ENCODE measurements at regions not wholly inside any gene's neighbourhood (a gene's known extent, or its start where the extent isn't known, plus 50 kb on each side); places are given as distances from the start of the nearest gene placed in this dataset.
A peak's percentile ranks its signal among the peaks of the same experiment; 100 is the strongest.

- TF ChIP-seq JUN (IDR thresholded peaks at IDR 0.05) = no peak
These were observed 778.3 kb downstream of the RAPGEF2 start (continued) for GRCh38 chr4:159881158-159881557.

DNA sequence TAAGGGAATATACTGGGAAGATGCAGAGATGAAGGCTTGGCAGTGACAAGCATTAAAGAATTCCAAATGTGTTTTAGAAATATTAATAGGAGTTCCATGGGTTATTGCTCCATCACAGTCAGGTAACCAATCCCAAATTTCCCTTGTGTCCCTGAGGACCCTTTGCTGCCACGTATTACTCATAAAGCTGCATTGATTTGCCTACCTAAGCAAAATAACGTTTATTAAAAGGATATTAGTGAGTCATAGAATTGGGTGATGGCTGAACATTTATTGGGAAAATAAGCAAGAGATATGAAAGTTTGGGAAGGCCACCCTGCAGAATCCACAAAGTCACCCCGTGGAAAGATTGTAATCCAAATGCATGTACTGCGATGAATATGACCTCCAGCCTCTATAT, 782.1 kb downstream of the RAPGEF2 start:
- WGBS (ENCODE audit: missing lambda C conversion rate) = 30% methylated on average over 4 of the region's 4 CpGs
- ChIA-PET CTCF (no interaction called here), POLR2A (no interaction called here)
- FAIRE-seq (no peak), DNase-seq (ENCODE audit: low read depth in 1 of 2, low spot score in 1 of 2) (no peak), ATAC-seq (no peak)
- Histone ChIP-seq H3K9me3 (no peaks in the 10 kb centered on the region), H3K4me1 (no peaks in the 10 kb centered on the region), H3K4me3 (no peak overlapping the region), H3K4me2 (no peak overlapping the region), H3K27ac (no peak overlapping the region)
- TF ChIP-seq MAFK (IDR thresholded peaks at IDR 0.05; ENCODE audit: partially characterized antibody) (peak; percentile 46), USF2 (IDR thresholded peaks at IDR 0.05) (no peak)

DNA sequence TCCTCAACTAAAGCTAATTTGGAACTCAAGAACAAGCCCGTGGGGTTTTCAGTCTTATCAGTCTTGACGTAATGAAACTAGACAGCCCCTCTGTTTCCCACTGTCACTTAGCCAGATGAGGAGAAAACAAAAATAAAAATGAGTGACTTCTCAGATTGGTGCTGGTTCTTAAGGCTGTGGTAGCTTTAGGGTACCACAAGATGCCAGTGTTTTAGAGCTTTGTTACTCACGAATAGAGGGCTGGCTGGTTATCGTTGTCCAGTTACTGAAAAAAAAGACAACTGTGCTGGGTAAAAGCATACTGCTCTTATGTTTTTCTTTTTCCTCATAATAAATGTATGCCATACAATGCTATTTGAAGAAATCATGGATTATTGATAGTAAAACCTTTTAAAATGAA, 796.7 kb downstream of the RAPGEF2 start:
- no peak for FAIRE-seq
- TF ChIP-seq, protein P1, sequence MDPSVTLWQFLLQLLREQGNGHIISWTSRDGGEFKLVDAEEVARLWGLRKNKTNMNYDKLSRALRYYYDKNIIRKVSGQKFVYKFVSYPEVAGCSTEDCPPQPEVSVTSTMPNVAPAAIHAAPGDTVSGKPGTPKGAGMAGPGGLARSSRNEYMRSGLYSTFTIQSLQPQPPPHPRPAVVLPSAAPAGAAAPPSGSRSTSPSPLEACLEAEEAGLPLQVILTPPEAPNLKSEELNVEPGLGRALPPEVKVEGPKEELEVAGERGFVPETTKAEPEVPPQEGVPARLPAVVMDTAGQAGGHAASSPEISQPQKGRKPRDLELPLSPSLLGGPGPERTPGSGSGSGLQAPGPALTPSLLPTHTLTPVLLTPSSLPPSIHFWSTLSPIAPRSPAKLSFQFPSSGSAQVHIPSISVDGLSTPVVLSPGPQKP (IDR thresholded peaks at IDR 0.05; ENCODE audit: low read depth, low read length) = no peak
- no peak for TF ChIP-seq ZC3H11A (IDR thresholded peaks at IDR 0.05)
- no peak for TF ChIP-seq EP300 (IDR thresholded peaks at IDR 0.05)
- no peak for TF ChIP-seq TFCP2L1 (CRISPR knock-in tag; IDR thresholded peaks at IDR 0.05)
- no peak for TF ChIP-seq GATA3 (IDR thresholded peaks at IDR 0.05; ENCODE audit: borderline replicate concordance)
- TF ChIP-seq POLR2A (IDR thresholded peaks at IDR 0.05; ENCODE audit: low read length) = no peak
- no peak for TF ChIP-seq NFE2L2 (conservative IDR thresholded peaks at IDR 0.05; ENCODE audit: low read length)
- no peak for TF ChIP-seq EHF (CRISPR knock-in tag; IDR thresholded peaks at IDR 0.05)
- TF ChIP-seq HES2 (IDR thresholded peaks at IDR 0.05) = no peak
- 52% methylated on average over 4 of the region's 4 CpGs for WGBS (ENCODE audit: missing lambda C conversion rate)
- DNase-seq (ENCODE audit: low read depth in 1 of 2, low spot score in 1 of 2) = peak in 1 of 2 experiments; percentile 0
- no peaks in the 10 kb centered on the region for H3K9me3 ChIP-seq
- POLR2A ChIA-PET = no interaction called here
- ATAC-seq = no peak
- H3K27ac ChIP-seq = no peak overlapping the region
- CTCF ChIA-PET = interaction anchor here (0.9 kb wide), 1 partner anchor 9 kb away, joined by 3 read pairs; no protein-coding TSS in a partner anchor
- no peak overlapping the region for H3K4me2 ChIP-seq
- H3K4me1 ChIP-seq = no peaks in the 10 kb centered on the region
- no peak overlapping the region for H3K4me3 ChIP-seq

- no peak overlapping the region for H3K27ac ChIP-seq
- no peak for TF ChIP-seq CHD4 (IDR thresholded peaks at IDR 0.05; ENCODE audit: borderline replicate concordance)
- peak in 1 of 2 experiments; percentile 7; a peak in 1 of 5 replicates for TF ChIP-seq RAD21 (conservative IDR thresholded peaks at IDR 0.05 in 1 of 2, IDR thresholded peaks at IDR 0.05 in 1 of 2)
- POLR2A ChIA-PET = no interaction called here
- no peak for ATAC-seq
- no peak for FAIRE-seq
- H3K4me3 ChIP-seq = no peak overlapping the region
- H3K9me3 ChIP-seq = no peaks in the 10 kb centered on the region
- no peaks in the 10 kb centered on the region for H3K4me1 ChIP-seq
- no peak overlapping the region for H3K4me2 ChIP-seq
- CTCF ChIA-PET = no interaction called here
- WGBS (ENCODE audit: missing lambda C conversion rate) = 76% methylated on average over 1 of the region's 1 CpG
- DNase-seq (ENCODE audit: low read depth in 1 of 2, low spot score in 1 of 2) = no peak
These were observed 797.7 kb downstream of the RAPGEF2 start for GRCh38 chr4:159900562-159900961.

- ChIA-PET CTCF (no interaction called here), POLR2A (no interaction called here)
- no peak overlapping the region for H3K27ac ChIP-seq
- H3K4me3 ChIP-seq = no peak overlapping the region
- H3K4me1 ChIP-seq = no peaks in the 10 kb centered on the region
- TF ChIP-seq ZC3H11A (IDR thresholded peaks at IDR 0.05) = no peak
- no peak for TF ChIP-seq MAFK (IDR thresholded peaks at IDR 0.05; ENCODE audit: partially characterized antibody)
- TF ChIP-seq, protein P1 (IDR thresholded peaks at IDR 0.05; ENCODE audit: low read depth, low read length) = no peak
- no peak for TF ChIP-seq NFE2L2 (conservative IDR thresholded peaks at IDR 0.05; ENCODE audit: low read length)
- no peak for TF ChIP-seq ESRRA (IDR thresholded peaks at IDR 0.05; ENCODE audit: borderline replicate concordance, low read length)
- no peak for TF ChIP-seq RCOR1 (IDR thresholded peaks at IDR 0.05; ENCODE audit: low read depth, low read length)
- no peak for TF ChIP-seq KDM1A (IDR thresholded peaks at IDR 0.05; ENCODE audit: low read depth)
- TF ChIP-seq RARB (CRISPR knock-in tag; IDR thresholded peaks at IDR 0.05) = no peak
- TF ChIP-seq, protein P2, sequence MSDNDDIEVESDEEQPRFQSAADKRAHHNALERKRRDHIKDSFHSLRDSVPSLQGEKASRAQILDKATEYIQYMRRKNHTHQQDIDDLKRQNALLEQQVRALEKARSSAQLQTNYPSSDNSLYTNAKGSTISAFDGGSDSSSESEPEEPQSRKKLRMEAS (IDR thresholded peaks at IDR 0.05) = no peak
- TF ChIP-seq EHF (CRISPR knock-in tag; IDR thresholded peaks at IDR 0.05) = no peak
- WGBS (ENCODE audit: missing lambda C conversion rate) = 0% methylated on average over 1 of the region's 1 CpG
- no peak overlapping the region for H3K4me2 ChIP-seq
- no peak for ATAC-seq
- H3K9me3 ChIP-seq = no peaks in the 10 kb centered on the region
- DNase-seq (ENCODE audit: low read depth in 1 of 2, low spot score in 1 of 2) = no peak
- FAIRE-seq = no peak
These were observed 799.8 kb downstream of the RAPGEF2 start for GRCh38 chr4:159902648-159903047.
